Neutrophil (primary cell): ENCODE measurements at regions not wholly inside any gene's neighbourhood (a gene's known extent, or its start where the extent isn't known, plus 50 kb on each side); places are given as distances from the start of the nearest gene placed in this dataset.

Experiments
- H3K27ac ChIP-seq: fragments of 200-600 bp; sonication (generic); 2 replicates; pipeline ENCODE4 v1.5.1; 2016; ENCODE audit warnings: mild to moderate bottlenecking, moderate library complexity
- H3K27me3 ChIP-seq: fragments of 200-600 bp; sonication (generic); 2 replicates; pipeline ENCODE4 v1.6.0; 2016; ENCODE audit warnings: mild to moderate bottlenecking
- H3K36me3 ChIP-seq: fragments of 200-600 bp; sonication (generic); 2 replicates; pipeline ENCODE4 v1.5.1; 2017
- H3K4me1 ChIP-seq, 2 experiments: fragments of 200-600 bp in 1 of 2; sonication (generic) in 1 of 2; 1 replicate in 1 of 2; 2 replicates in 1 of 2; pipeline versions ENCODE4 v1.5.1 to v1.6.1; 2013 to 2016; ENCODE audit warnings: low read depth in 1 of 2, low read length in 1 of 2, mild to moderate bottlenecking in 1 of 2, moderate library complexity in 1 of 2; ENCODE audit not compliant: control insufficient read depth in 1 of 2, insufficient read depth in 1 of 2
- H3K4me3 ChIP-seq, 2 experiments: fragments of 200-600 bp in 1 of 2; sonication (generic) in 1 of 2; 1 replicate in 1 of 2; 2 replicates in 1 of 2; pipeline ENCODE4 v1.5.1; 2013 to 2016; ENCODE audit warnings: low read depth in 1 of 2, low read length in 1 of 2, mild to moderate bottlenecking in 1 of 2, moderate library complexity in 1 of 2
- H3K9me3 ChIP-seq: fragments of 200-600 bp; sonication (generic); 2 replicates; pipeline ENCODE4 v1.5.1; 2016
- CTCF ChIP-seq: fragments of 200-600 bp; sonication (generic); IDR thresholded peaks from 2 replicates; pipeline ENCODE4 v1.5.1; 2016; ENCODE audit warnings: antibody characterized with exemption

GRCh38 chr16:35626041-35626440 lies 2166.6 kb downstream of the TP53TG3F start:
- Histone ChIP-seq H3K27me3 (no peaks in the 10 kb centered on the region), H3K4me1 (no peaks in the 10 kb centered on the region), H3K9me3 (no peaks in the 10 kb centered on the region), H3K4me3 (no peak overlapping the region), H3K27ac (no peak overlapping the region), H3K36me3 (no peaks in the 10 kb centered on the region)
- TF ChIP-seq CTCF = no peak

GRCh38 chr16:35628976-35629375 lies 2169.6 kb downstream of the TP53TG3F start:
- no peak overlapping the region for H3K27ac ChIP-seq
- no peaks in the 10 kb centered on the region for H3K27me3 ChIP-seq
- H3K9me3 ChIP-seq = no peaks in the 10 kb centered on the region
- H3K36me3 ChIP-seq = no peaks in the 10 kb centered on the region
- no peak overlapping the region for H3K4me3 ChIP-seq
- TF ChIP-seq CTCF = no peak
- no peaks in the 10 kb centered on the region for H3K4me1 ChIP-seq

- Histone ChIP-seq H3K4me1 (no peaks in the 10 kb centered on the region), H3K36me3 (no peaks in the 10 kb centered on the region), H3K4me3 (no peak overlapping the region), H3K27me3 (no peaks in the 10 kb centered on the region), H3K27ac (no peak overlapping the region), H3K9me3 (no peaks in the 10 kb centered on the region)
- TF ChIP-seq CTCF = no peak
Measured at GRCh38 chr16:35631261-35631945, 2172.0 kb downstream of the TP53TG3F start.

GRCh38 chr16:35636480-35637230 lies 2177.2 kb downstream of the TP53TG3F start:
- no peak for TF ChIP-seq CTCF
- no peak overlapping the region for H3K27ac ChIP-seq
- no peaks in the 10 kb centered on the region for H3K9me3 ChIP-seq
- H3K4me3 ChIP-seq = no peak overlapping the region
- no peaks in the 10 kb centered on the region for H3K4me1 ChIP-seq
- H3K27me3 ChIP-seq = no peaks in the 10 kb centered on the region
- no peaks in the 10 kb centered on the region for H3K36me3 ChIP-seq

GRCh38 chr16:35637683-35638082 lies 2178.3 kb downstream of the TP53TG3F start:
- no peak overlapping the region for H3K4me3 ChIP-seq
- H3K4me1 ChIP-seq = no peaks in the 10 kb centered on the region
- no peaks in the 10 kb centered on the region for H3K9me3 ChIP-seq
- H3K27me3 ChIP-seq = no peaks in the 10 kb centered on the region
- H3K36me3 ChIP-seq = no peaks in the 10 kb centered on the region
- no peak for TF ChIP-seq CTCF
- H3K27ac ChIP-seq = no peak overlapping the region
